A549 (cell line): ENCODE measurements at regions not wholly inside any gene's neighbourhood (a gene's known extent, or its start where the extent isn't known, plus 50 kb on each side); places are given as distances from the start of the nearest gene placed in this dataset.

Experiments
- ATAC-seq, 2 experiments: fragments of 200-7000 bp in 1 of 2; fragments of >200 bp in 1 of 2; cut with Nextera tagmentation in 1 of 2; cut with Tn5 transposase in 1 of 2; 3 replicates each; pipeline versions ENCODE4 v1.8.0 to v1.9.1; 2018 to 2020; ENCODE audit warnings: mild to moderate bottlenecking in 1 of 2, moderate library complexity in 1 of 2
- CTCF ChIA-PET: fragments of 300-600 bp; sonication (Branson Sonifier 250); formaldehyde crosslinking; extraction: SDS; loops from one replicate; lab custom pipeline; 2021; ENCODE audit warnings: antibody characterized with exemption, inconsistent platforms; lab: Yijun Ruan, JAX
- POLR2A ChIA-PET: fragments of 350-600 bp; formaldehyde crosslinking; extraction: SDS; loops from one replicate; lab custom pipeline; 2021; ENCODE audit warnings: antibody characterized with exemption, inconsistent platforms; lab: Yijun Ruan, JAX
- DNase-seq, 2 experiments: peaks; one replicate each; pipeline versions ENCODE4 v3.0.0 to v3.0.0-alpha.2; 2011 to 2016; ENCODE audit warnings: low read depth in 1 of 2, low spot score in 1 of 2
- FAIRE-seq: peaks from 2 replicates; lab custom pipeline; 2011; peaks lifted over from hg19 to GRCh38; lab: Jason Lieb, UNC
- H3K27ac ChIP-seq, 2 experiments: fragments of >200 bp; sonication (Bioruptor Twin); formaldehyde crosslinking; 3 replicates each; pipeline ENCODE4 v1.5.1; 2016 to 2017
- H3K4me1 ChIP-seq: fragments of >200 bp; sonication (Bioruptor Twin); formaldehyde crosslinking; 3 replicates; pipeline ENCODE4 v1.6.1; 2016
- H3K4me2 ChIP-seq: fragments of >200 bp; sonication (Bioruptor Twin); formaldehyde crosslinking; 3 replicates; pipeline ENCODE4 v1.6.1; 2016
- H3K4me3 ChIP-seq: fragments of >200 bp; sonication (Bioruptor Twin); formaldehyde crosslinking; 3 replicates; pipeline ENCODE4 v1.5.1; 2016
- H3K9me3 ChIP-seq: fragments of >200 bp; sonication (Bioruptor Twin); formaldehyde crosslinking; 3 replicates; pipeline ENCODE4 v1.6.1; 2016
- CBX2 ChIP-seq: fragments of 200-600 bp; sonication (generic); IDR thresholded peaks from 2 replicates; pipeline ENCODE4 v1.6.1; 2016; ENCODE audit warnings: low read depth, mild to moderate bottlenecking, borderline replicate concordance
- CBX8 ChIP-seq: fragments of 200-600 bp; sonication (generic); IDR thresholded peaks from 2 replicates; pipeline ENCODE4 v1.6.1; 2016
- CHD4 ChIP-seq: fragments of 200-600 bp; sonication (generic); IDR thresholded peaks from 2 replicates; pipeline ENCODE4 v1.6.1; 2016; ENCODE audit warnings: antibody characterized with exemption, mild to moderate bottlenecking, borderline replicate concordance
- ESRRA ChIP-seq: fragments of 150-350 bp; IDR thresholded peaks from 2 replicates; pipeline ENCODE4 v1.6.1; 2014; ENCODE audit warnings: mild to moderate bottlenecking, low read length, borderline replicate concordance
- FOSL2 ChIP-seq, 2 experiments: fragments of 450-650 bp in 1 of 2; fragments of >200 bp in 1 of 2; sonication (Bioruptor Twin) in 1 of 2; formaldehyde crosslinking; IDR thresholded peaks; 2 replicates each; pipeline versions ENCODE4 v1.5.0 to v1.6.1; 2016 to 2020; ENCODE audit warnings: mild to moderate bottlenecking in 1 of 2, moderate library complexity in 1 of 2
- FOXS1 ChIP-seq: fragments of 250-450 bp; sonication (Bioruptor Pico); IDR thresholded peaks from 2 replicates; pipeline ENCODE4 v1.5.0; 2020; ENCODE audit warnings: mild to moderate bottlenecking, moderate library complexity
- HEYL ChIP-seq: fragments of 250-450 bp; sonication (Bioruptor Pico); IDR thresholded peaks from 2 replicates; pipeline ENCODE4 v1.8.0; 2021; ENCODE audit warnings: mild to moderate bottlenecking, moderate library complexity
- JUN ChIP-seq, 2 experiments: fragments of >200 bp; sonication (Bioruptor Twin); formaldehyde crosslinking; IDR thresholded peaks; 2 replicates in 1 of 2; 3 replicates in 1 of 2; pipeline ENCODE4 v1.6.1; 2016 to 2017
- JUNB ChIP-seq: fragments of >200 bp; sonication (Bioruptor Twin); formaldehyde crosslinking; IDR thresholded peaks from 2 replicates; pipeline ENCODE4 v1.6.1; 2016
- MAFK ChIP-seq: fragments of 450-650 bp; IDR thresholded peaks from 2 replicates; pipeline ENCODE4 v1.6.1; 2014; ENCODE audit not compliant: partially characterized antibody
- NFE2L2 ChIP-seq: fragments of 150-350 bp; conservative IDR thresholded peaks from 2 replicates; pipeline ENCODE4 v1.6.1; 2014; ENCODE audit warnings: low read length
- NR3C1 ChIP-seq: fragments of >200 bp; sonication (Bioruptor Twin); formaldehyde crosslinking; IDR thresholded peaks from 3 replicates; pipeline ENCODE4 v1.6.1; 2017
- RAD21 ChIP-seq, 2 experiments: fragments of >200 bp in 1 of 2; sonication (Bioruptor Twin) in 1 of 2; formaldehyde crosslinking in 1 of 2; IDR thresholded peaks in 1 of 2; conservative IDR thresholded peaks in 1 of 2; 2 replicates in 1 of 2; 3 replicates in 1 of 2; pipeline ENCODE4 v1.6.1; 2012 to 2018; ENCODE audit warnings: inconsistent platforms in 1 of 2
- RCOR1 ChIP-seq: fragments of 150-350 bp; IDR thresholded peaks from 2 replicates; pipeline ENCODE4 v1.6.1; 2014; ENCODE audit warnings: antibody characterized with exemption, low read length, low read depth
- RFX5 ChIP-seq: fragments of 450-650 bp; IDR thresholded peaks from 2 replicates; pipeline ENCODE4 v1.7.1; 2014; ENCODE audit warnings: antibody characterized with exemption, mild to moderate bottlenecking, moderate library complexity
- TFCP2L1 ChIP-seq: fragments of 250-450 bp; sonication (Bioruptor Pico); IDR thresholded peaks from 2 replicates; pipeline ENCODE4 v1.5.0; 2021; ENCODE audit warnings: mild to moderate bottlenecking
- ZFP36 ChIP-seq: fragments of 450-650 bp; IDR thresholded peaks from 2 replicates; pipeline ENCODE4 v1.6.1; 2014; ENCODE audit warnings: borderline replicate concordance; ENCODE audit not compliant: partially characterized antibody
- ZSCAN20 ChIP-seq: fragments of 250-450 bp; sonication (Bioruptor Pico); IDR thresholded peaks from 2 replicates; pipeline ENCODE4 v1.8.0; 2022; ENCODE audit warnings: mild to moderate bottlenecking, moderate library complexity
- WGBS: methylation state at CpG from one replicate; pipeline ENCODE4 v1.1.6; 2017; ENCODE audit errors: missing lambda C conversion rate; 5-methylcytosine and 5-hydroxymethylcytosine counted together
- TF ChIP-seq, protein P1 (sequence below): fragments of 250-450 bp; sonication (Bioruptor Pico); IDR thresholded peaks from 2 replicates; pipeline ENCODE4 v1.5.0; 2020; ENCODE audit warnings: low read depth, mild to moderate bottlenecking, moderate library complexity
- TF ChIP-seq, protein P2 (sequence below): fragments of 150-350 bp; IDR thresholded peaks from 2 replicates; pipeline ENCODE4 v1.6.1; 2014; ENCODE audit warnings: low read depth, mild to moderate bottlenecking, low read length
- TF ChIP-seq, protein P3 (sequence below): fragments of 200-600 bp; sonication (generic); IDR thresholded peaks from 2 replicates; pipeline ENCODE4 v1.6.1; 2016; ENCODE audit warnings: antibody characterized with exemption, mild to moderate bottlenecking, moderate library complexity
- TF ChIP-seq, protein P4 (sequence below): fragments of >200 bp; sonication (Bioruptor Twin); formaldehyde crosslinking; IDR thresholded peaks from 3 replicates; pipeline ENCODE4 v1.5.1; 2016

DNA sequence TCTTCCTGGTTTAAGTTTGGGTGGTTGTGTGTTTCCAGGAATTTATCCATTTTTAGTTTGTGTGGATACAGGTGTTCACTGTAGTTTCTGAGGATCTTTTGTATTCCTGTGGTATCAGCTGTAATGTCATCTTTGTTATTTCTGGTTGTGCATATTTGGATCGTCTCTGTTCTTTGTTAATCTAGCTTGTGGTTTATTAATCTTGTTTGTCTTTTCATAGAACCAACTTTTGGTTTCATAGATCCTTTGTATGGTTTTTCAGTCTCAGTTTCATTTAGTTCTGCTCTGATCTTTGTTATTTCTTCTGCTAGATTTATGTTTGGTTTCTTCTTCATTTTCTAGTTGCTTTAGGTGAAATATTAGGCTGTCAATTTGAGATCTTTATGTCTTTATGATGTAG lies 202.4 kb upstream of the ZSWIM2 start:
- TF ChIP-seq RAD21 (conservative IDR thresholded peaks at IDR 0.05 in 1 of 2, IDR thresholded peaks at IDR 0.05 in 1 of 2) = no peak
- no peak for TF ChIP-seq TFCP2L1
- no peak for TF ChIP-seq FOSL2 (IDR thresholded peaks at IDR 0.05)
- no peak for TF ChIP-seq FOSL2 (CRISPR knock-in tag; IDR thresholded peaks at IDR 0.05)
- TF ChIP-seq, protein P1, sequence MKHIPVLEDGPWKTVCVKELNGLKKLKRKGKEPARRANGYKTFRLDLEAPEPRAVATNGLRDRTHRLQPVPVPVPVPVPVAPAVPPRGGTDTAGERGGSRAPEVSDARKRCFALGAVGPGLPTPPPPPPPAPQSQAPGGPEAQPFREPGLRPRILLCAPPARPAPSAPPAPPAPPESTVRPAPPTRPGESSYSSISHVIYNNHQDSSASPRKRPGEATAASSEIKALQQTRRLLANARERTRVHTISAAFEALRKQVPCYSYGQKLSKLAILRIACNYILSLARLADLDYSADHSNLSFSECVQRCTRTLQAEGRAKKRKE (CRISPR knock-in tag) = no peak
- TF ChIP-seq, protein P2, sequence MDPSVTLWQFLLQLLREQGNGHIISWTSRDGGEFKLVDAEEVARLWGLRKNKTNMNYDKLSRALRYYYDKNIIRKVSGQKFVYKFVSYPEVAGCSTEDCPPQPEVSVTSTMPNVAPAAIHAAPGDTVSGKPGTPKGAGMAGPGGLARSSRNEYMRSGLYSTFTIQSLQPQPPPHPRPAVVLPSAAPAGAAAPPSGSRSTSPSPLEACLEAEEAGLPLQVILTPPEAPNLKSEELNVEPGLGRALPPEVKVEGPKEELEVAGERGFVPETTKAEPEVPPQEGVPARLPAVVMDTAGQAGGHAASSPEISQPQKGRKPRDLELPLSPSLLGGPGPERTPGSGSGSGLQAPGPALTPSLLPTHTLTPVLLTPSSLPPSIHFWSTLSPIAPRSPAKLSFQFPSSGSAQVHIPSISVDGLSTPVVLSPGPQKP = no peak
- no peak for TF ChIP-seq CBX2
- TF ChIP-seq CHD4 = no peak
- TF ChIP-seq, protein P3, sequence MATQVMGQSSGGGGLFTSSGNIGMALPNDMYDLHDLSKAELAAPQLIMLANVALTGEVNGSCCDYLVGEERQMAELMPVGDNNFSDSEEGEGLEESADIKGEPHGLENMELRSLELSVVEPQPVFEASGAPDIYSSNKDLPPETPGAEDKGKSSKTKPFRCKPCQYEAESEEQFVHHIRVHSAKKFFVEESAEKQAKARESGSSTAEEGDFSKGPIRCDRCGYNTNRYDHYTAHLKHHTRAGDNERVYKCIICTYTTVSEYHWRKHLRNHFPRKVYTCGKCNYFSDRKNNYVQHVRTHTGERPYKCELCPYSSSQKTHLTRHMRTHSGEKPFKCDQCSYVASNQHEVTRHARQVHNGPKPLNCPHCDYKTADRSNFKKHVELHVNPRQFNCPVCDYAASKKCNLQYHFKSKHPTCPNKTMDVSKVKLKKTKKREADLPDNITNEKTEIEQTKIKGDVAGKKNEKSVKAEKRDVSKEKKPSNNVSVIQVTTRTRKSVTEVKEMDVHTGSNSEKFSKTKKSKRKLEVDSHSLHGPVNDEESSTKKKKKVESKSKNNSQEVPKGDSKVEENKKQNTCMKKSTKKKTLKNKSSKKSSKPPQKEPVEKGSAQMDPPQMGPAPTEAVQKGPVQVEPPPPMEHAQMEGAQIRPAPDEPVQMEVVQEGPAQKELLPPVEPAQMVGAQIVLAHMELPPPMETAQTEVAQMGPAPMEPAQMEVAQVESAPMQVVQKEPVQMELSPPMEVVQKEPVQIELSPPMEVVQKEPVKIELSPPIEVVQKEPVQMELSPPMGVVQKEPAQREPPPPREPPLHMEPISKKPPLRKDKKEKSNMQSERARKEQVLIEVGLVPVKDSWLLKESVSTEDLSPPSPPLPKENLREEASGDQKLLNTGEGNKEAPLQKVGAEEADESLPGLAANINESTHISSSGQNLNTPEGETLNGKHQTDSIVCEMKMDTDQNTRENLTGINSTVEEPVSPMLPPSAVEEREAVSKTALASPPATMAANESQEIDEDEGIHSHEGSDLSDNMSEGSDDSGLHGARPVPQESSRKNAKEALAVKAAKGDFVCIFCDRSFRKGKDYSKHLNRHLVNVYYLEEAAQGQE = no peak
- no peak for TF ChIP-seq JUN (IDR thresholded peaks at IDR 0.05)
- TF ChIP-seq, protein P4, sequence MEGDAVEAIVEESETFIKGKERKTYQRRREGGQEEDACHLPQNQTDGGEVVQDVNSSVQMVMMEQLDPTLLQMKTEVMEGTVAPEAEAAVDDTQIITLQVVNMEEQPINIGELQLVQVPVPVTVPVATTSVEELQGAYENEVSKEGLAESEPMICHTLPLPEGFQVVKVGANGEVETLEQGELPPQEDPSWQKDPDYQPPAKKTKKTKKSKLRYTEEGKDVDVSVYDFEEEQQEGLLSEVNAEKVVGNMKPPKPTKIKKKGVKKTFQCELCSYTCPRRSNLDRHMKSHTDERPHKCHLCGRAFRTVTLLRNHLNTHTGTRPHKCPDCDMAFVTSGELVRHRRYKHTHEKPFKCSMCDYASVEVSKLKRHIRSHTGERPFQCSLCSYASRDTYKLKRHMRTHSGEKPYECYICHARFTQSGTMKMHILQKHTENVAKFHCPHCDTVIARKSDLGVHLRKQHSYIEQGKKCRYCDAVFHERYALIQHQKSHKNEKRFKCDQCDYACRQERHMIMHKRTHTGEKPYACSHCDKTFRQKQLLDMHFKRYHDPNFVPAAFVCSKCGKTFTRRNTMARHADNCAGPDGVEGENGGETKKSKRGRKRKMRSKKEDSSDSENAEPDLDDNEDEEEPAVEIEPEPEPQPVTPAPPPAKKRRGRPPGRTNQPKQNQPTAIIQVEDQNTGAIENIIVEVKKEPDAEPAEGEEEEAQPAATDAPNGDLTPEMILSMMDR = no peak
- TF ChIP-seq ESRRA = no peak
- TF ChIP-seq NR3C1 = no peak
- no peak for TF ChIP-seq ZSCAN20 (CRISPR knock-in tag)
- no peak for TF ChIP-seq FOXS1 (CRISPR knock-in tag)
- DNase-seq (no peak), FAIRE-seq (no peak), ATAC-seq (no peak)
- ChIA-PET POLR2A (no interaction called here), CTCF (no interaction called here)
- 40% methylated on average over 1 of the region's 1 CpG for WGBS
- Histone ChIP-seq H3K4me1 (no peaks in the 10 kb centered on the region), H3K9me3 (no peaks in the 10 kb centered on the region), H3K4me2 (no peak overlapping the region), H3K4me3 (no peak overlapping the region), H3K27ac (no peak overlapping the region)

DNA sequence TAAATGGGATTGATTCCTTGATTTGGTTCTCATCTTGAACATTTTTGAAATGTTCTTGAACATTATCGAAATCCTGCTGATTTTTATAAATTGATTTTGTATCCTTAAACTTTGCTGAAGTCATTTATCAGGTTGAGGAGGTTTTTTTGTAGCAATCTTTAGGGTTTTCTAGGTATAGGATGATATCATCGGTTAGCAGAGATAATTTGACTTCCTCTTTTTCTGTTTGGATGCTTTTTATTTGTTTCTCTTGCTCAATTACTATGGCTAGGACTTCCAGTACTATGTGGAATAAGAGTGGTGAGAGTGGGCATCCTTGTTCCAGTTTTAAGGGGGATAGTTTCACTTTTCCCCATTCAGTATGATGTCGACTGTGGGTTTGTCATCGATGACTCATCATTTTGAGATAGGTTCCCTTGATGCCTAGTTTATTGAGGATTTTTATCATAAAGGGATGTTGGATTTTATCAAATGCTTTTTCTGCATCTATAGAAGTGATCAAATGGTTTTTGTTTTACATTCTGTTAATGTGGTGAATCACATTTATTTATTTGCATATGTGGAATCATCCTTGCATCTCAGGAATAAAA lies 201.5 kb upstream of the ZSWIM2 start:
- WGBS = 34% methylated on average over 4 of the region's 4 CpGs
- TF ChIP-seq HEYL (CRISPR knock-in tag) (no peak), FOSL2 (IDR thresholded peaks at IDR 0.05) (no peak), FOSL2 (CRISPR knock-in tag; IDR thresholded peaks at IDR 0.05) (peak; percentile 90), RFX5 (no peak), ZFP36 (no peak), JUNB (no peak), MAFK (peak; percentile 60), RCOR1 (no peak), CHD4 (no peak), NFE2L2 (peak; percentile 38; the same call in 1 of the 2 replicates), CBX8 (no peak)
- ATAC-seq = no peak
- FAIRE-seq = no peak
- DNase-seq = no peak
- Histone ChIP-seq H3K9me3 (no peaks in the 10 kb centered on the region), H3K27ac (no peak overlapping the region), H3K4me1 (no peaks in the 10 kb centered on the region), H3K4me3 (no peak overlapping the region), H3K4me2 (no peak overlapping the region)
- ChIA-PET POLR2A (no interaction called here), CTCF (no interaction called here)
